ENCODE measurements at regions not wholly inside any gene's neighbourhood (a gene's known extent, or its start where the extent isn't known, plus 50 kb on each side); places are given as distances from the start of the nearest gene placed in this dataset.
"Not testable (repeated sequence)": the region's sequence is repeated elsewhere in the genome, so short reads cannot be mapped to it uniquely, and the experiment has no call there.

DNA sequence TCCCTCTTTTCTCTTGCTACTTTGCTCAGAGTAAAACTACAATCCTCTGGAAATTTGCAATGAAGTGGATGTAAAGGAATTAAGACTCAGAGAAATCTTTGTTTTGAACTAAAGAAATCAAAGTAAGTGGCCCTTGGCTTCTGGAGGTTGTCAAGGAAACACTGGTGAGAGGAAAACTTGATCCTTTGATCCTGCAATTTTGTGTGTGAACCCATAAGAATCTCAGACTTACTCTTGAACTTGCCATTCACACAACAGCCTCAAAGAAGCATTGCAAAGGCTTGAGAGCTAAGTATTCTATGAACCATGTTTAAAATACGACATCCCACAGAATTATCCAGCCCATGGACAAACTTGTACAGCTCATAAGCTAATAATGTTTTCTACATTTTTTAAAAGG lies 827.5 kb downstream of the TAF11L14 start:
- TF ChIP-seq, protein P1, sequence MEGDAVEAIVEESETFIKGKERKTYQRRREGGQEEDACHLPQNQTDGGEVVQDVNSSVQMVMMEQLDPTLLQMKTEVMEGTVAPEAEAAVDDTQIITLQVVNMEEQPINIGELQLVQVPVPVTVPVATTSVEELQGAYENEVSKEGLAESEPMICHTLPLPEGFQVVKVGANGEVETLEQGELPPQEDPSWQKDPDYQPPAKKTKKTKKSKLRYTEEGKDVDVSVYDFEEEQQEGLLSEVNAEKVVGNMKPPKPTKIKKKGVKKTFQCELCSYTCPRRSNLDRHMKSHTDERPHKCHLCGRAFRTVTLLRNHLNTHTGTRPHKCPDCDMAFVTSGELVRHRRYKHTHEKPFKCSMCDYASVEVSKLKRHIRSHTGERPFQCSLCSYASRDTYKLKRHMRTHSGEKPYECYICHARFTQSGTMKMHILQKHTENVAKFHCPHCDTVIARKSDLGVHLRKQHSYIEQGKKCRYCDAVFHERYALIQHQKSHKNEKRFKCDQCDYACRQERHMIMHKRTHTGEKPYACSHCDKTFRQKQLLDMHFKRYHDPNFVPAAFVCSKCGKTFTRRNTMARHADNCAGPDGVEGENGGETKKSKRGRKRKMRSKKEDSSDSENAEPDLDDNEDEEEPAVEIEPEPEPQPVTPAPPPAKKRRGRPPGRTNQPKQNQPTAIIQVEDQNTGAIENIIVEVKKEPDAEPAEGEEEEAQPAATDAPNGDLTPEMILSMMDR (conservative IDR thresholded peaks at IDR 0.05): no peak
- H3K36me3 Mint-ChIP-seq: no peaks in the 10 kb centered on the region
- no peak for DNase-seq (ENCODE audit: extremely low spot score, unreplicated experiment)
- no peak overlapping the region for H3K4me3 Mint-ChIP-seq
- no peak overlapping the region for H3K27ac Mint-ChIP-seq
- peaks cover 2% of the 10 kb centered on the region for H3K4me1 Mint-ChIP-seq (ENCODE audit: unreplicated experiment)
- no peaks in the 10 kb centered on the region for H3K9me3 Mint-ChIP-seq
- H3K27me3 Mint-ChIP-seq: no peaks in the 10 kb centered on the region

DNA sequence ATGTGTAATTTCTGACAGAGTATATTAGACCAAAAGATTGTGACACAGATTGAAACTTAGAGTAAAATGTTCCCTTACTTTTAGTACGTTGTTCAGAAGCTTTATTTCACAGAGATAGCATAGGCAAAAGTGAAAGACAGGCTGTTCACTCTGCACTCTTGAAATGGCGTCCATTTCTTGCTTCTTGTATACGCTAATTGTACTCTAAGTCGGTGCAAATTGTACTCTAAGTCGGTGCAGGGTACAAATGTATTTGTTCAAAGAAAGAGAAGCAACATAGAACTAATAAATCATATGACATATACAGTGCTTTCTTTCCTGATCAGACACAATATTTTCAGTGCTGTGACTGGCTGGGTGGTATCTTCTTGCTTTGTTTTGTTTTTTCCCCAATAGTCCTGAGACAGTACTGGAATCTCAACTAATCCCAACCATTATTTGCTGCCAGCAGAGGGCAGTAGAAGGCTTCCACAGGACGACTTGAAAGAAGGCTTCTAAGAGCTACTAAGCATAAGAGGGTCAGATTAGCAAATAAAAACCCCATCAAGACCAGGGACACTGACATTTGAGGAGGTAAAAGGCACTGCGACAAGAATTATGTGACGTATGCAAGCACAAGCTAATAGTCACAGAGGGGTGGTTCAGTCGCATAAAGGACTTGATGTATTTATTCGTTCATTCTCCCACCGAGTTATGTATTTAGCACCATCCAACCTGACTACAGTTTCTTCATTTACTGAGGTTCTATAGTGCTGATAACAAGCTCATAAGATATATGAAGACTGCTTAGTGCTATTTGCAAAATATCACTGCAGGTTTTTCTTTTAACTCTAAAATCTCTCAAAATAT lies 831.8 kb downstream of the TAF11L14 start:
- Mint-ChIP-seq H3K4me3 (no peak overlapping the region), H3K36me3 (no peaks in the 10 kb centered on the region), H3K9me3 (no peaks in the 10 kb centered on the region), H3K27me3 (no peaks in the 10 kb centered on the region), H3K4me1 (ENCODE audit: unreplicated experiment) (peaks cover 7% of the 10 kb centered on the region), H3K27ac (no peak overlapping the region)
- TF ChIP-seq, protein P1 (conservative IDR thresholded peaks at IDR 0.05): peak; percentile 78
- no peak for DNase-seq (ENCODE audit: extremely low spot score, unreplicated experiment)

DNA sequence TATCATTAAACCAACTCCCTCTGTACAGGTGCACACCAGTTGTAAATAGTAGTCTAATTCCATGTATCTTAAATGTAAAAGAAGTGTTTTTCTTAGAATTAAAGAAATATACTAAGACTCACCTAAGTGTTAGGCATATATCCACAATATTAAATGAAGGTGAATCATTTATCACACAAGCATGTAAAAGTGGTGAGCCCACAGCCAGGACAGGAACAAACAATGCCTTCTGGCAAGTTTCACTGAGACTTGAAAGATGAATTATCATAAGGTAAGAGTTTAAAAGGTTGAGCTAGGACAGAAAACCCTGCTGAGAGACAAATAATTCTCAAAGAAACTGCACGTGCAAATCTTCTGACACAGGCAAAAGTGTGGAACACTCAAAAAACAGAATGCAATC lies 832.5 kb downstream of the TAF11L14 start:
- TF ChIP-seq, protein P1 (conservative IDR thresholded peaks at IDR 0.05): no peak
- H3K4me3 Mint-ChIP-seq: no peak overlapping the region
- peaks cover 4% of the 10 kb centered on the region for H3K9me3 Mint-ChIP-seq
- H3K27me3 Mint-ChIP-seq: no peaks in the 10 kb centered on the region
- no peaks in the 10 kb centered on the region for H3K36me3 Mint-ChIP-seq
- H3K4me1 Mint-ChIP-seq (ENCODE audit: unreplicated experiment): peaks cover 7% of the 10 kb centered on the region
- no peak overlapping the region for H3K27ac Mint-ChIP-seq
- no peak for DNase-seq (ENCODE audit: extremely low spot score, unreplicated experiment)

DNA sequence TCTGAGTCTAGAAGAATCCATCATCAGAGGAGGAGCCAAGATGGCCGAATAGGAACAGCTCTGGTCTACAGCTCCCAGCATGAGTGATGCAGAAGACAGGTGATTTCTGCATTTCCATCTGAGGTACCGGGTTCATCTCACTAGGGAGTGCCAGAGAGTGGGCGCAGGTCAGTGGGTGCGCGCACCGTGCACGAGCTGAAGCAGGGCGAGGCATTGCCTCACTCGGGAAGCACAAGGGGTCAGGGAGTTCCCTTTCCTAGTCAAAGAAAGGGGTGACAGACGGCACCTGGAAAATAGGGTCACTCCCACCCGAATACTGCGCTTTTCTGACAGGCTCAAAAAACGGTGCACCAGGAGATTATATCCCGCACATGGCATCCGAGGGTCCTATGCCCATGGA lies 837.5 kb downstream of the TAF11L14 start:
- not testable (repeated sequence) for DNase-seq (ENCODE audit: extremely low spot score, unreplicated experiment); H3K27ac Mint-ChIP-seq; H3K36me3 Mint-ChIP-seq; H3K9me3 Mint-ChIP-seq; H3K4me1 Mint-ChIP-seq (ENCODE audit: unreplicated experiment); H3K27me3 Mint-ChIP-seq; H3K4me3 Mint-ChIP-seq

DNA sequence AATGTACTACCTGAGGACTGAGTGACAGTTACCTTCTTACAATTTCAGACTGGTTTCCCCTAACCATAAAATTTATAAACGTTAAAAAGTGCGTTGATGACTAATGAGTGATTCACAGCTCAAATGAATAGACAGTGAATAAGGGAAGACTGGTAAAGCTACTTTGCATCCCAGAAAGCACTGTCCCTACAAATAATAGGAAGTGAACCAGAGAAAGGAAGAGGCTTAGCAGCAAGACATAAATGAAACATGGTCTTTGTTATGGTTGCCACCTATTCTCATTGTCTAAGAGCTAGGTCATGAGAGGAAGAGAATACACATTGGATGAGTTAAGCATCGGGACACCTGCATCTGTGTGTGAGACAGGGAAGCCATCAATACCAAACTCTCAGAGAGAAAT lies 849.2 kb downstream of the TAF11L14 start:
- H3K27me3 Mint-ChIP-seq: no peaks in the 10 kb centered on the region
- no peaks in the 10 kb centered on the region for H3K36me3 Mint-ChIP-seq
- no peaks in the 10 kb centered on the region for H3K9me3 Mint-ChIP-seq
- TF ChIP-seq, protein P1 (conservative IDR thresholded peaks at IDR 0.05): no peak
- no peak for DNase-seq (ENCODE audit: extremely low spot score, unreplicated experiment)
- peaks cover 7% of the 10 kb centered on the region for H3K4me1 Mint-ChIP-seq (ENCODE audit: unreplicated experiment)
- H3K4me3 Mint-ChIP-seq: no peak overlapping the region
- H3K27ac Mint-ChIP-seq: no peak overlapping the region

DNA sequence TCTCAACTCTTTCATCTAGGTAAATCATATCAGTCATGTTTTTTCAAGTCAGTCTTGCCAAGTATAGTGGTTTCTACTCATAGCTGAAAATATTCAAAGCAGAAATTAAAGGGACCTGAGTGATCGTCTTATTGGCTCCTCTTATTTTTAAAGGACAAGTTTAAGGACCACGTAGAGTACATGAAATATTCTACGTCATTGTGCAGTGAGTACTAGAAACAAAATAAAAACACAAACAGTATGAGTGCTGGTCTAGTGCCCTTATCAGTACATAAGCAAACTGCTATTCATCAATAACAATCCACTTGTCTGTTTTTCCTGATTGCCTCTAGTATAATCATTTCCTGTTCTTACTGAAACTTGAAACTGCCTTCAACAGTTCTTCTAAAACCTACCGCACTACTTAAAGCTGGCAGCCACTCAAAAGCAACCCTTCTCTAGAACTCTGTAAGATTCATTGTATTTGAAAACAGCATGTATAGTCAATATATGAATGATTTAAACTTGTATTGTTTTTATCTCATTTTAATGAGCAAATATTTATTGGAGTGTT lies 853.7 kb downstream of the TAF11L14 start:
- no peaks in the 10 kb centered on the region for H3K27me3 Mint-ChIP-seq
- TF ChIP-seq, protein P1 (conservative IDR thresholded peaks at IDR 0.05): no peak
- no peak for DNase-seq (ENCODE audit: extremely low spot score, unreplicated experiment)
- no peaks in the 10 kb centered on the region for H3K36me3 Mint-ChIP-seq
- peaks cover 7% of the 10 kb centered on the region for H3K4me1 Mint-ChIP-seq (ENCODE audit: unreplicated experiment)
- H3K4me3 Mint-ChIP-seq: no peak overlapping the region
- H3K27ac Mint-ChIP-seq: no peak overlapping the region
- H3K9me3 Mint-ChIP-seq: no peaks in the 10 kb centered on the region
